B cell (primary cell): ENCODE measurements at regions not wholly inside any gene's neighbourhood (a gene's known extent, or its start where the extent isn't known, plus 50 kb on each side); places are given as distances from the start of the nearest gene placed in this dataset.

Experiments used
- ATAC-seq: fragments of 200-7000 bp; cut with Tn5 transposase; one replicate; pipeline ENCODE4 v1.10.0; 2021; ENCODE audit warnings: low read depth, mild to moderate bottlenecking, moderate number of reproducible peaks, moderate library complexity
- CTCF ChIA-PET: fragments of 350-600 bp; sonication (Branson Sonifier 250); formaldehyde crosslinking; loops from one replicate; lab custom pipeline; 2021; ENCODE audit warnings: antibody characterized with exemption, inconsistent platforms; lab: Charles Lee
- POLR2A ChIA-PET: fragments of 350-600 bp; sonication (Branson Sonifier 250); formaldehyde crosslinking; loops from one replicate; lab custom pipeline; 2021; ENCODE audit warnings: antibody characterized with exemption; lab: Charles Lee
- DNase-seq: peaks from one replicate; pipeline ENCODE4 v3.0.0; 2013
- H2AFZ ChIP-seq: 2 replicates; pipeline ENCODE4 v1.6.1; 2012; ENCODE audit warnings: mild to moderate bottlenecking, low read depth, low read length; ENCODE audit not compliant: insufficient read depth, poor library complexity, severe bottlenecking
- H3K27ac ChIP-seq, 2 donors: 1 replicate in 1 of 2; 2 replicates in 1 of 2; pipeline ENCODE4 v1.5.1; 2012 to 2013; ENCODE audit warnings: low read length in 2 of 2, mild to moderate bottlenecking in 2 of 2, moderate library complexity in 1 of 2
- H3K27me3 ChIP-seq, 4 experiments: fragments of 200-600 bp in 1 of 4; sonication (generic) in 1 of 4; replicated peaks in 1 of 4; 1 replicate in 2 of 4; 2 replicates in 2 of 4; pipeline versions ENCODE4 v1.6.1 to v1.7.0; 2013 to 2016; ENCODE audit warnings: low read length in 3 of 4, mild to moderate bottlenecking in 2 of 4, mixed read lengths in 1 of 4, moderate library complexity in 1 of 4; ENCODE audit not compliant: insufficient read depth in 4 of 4, control insufficient read depth in 3 of 4; ENCODE audit errors: control extremely low read depth in 1 of 4
- H3K36me3 ChIP-seq, 2 experiments: replicated peaks in 1 of 2; 1 replicate in 1 of 2; 2 replicates in 1 of 2; pipeline versions ENCODE4 v1.6.1 to v1.7.1; 2013; ENCODE audit warnings: low read length in 1 of 2; ENCODE audit not compliant: insufficient read depth in 2 of 2, control insufficient read depth in 1 of 2; ENCODE audit errors: control extremely low read depth in 1 of 2, extremely low read depth in 1 of 2
- H3K4me1 ChIP-seq, 2 donors: fragments of 200-600 bp in 1 of 2; sonication (generic) in 1 of 2; 1 replicate in 1 of 2; 2 replicates in 1 of 2; pipeline versions ENCODE4 v1.5.1 to v1.6.1; 2013 to 2017; ENCODE audit warnings: low read length in 2 of 2; ENCODE audit not compliant: control insufficient read depth in 2 of 2, insufficient read depth in 2 of 2
- H3K4me2 ChIP-seq: replicated peaks from 2 replicates; pipeline ENCODE3; 2012; ENCODE audit warnings: mild to moderate bottlenecking, low read depth, low read length; ENCODE audit not compliant: poor library complexity, severe bottlenecking
- H3K4me3 ChIP-seq, 5 experiments: fragments of 200-600 bp in 1 of 5; sonication (generic) in 1 of 5; 1 replicate in 3 of 5; 2 replicates in 2 of 5; pipeline versions ENCODE4 v1.5.1 to v1.7.0; 2011 to 2016; ENCODE audit warnings: low read length in 4 of 5, mild to moderate bottlenecking in 4 of 5, low read depth in 2 of 5, control low read depth in 1 of 5, moderate library complexity in 1 of 5; ENCODE audit not compliant: insufficient read depth in 1 of 5; ENCODE audit errors: control extremely low read depth in 1 of 5, extremely low read depth in 1 of 5
- H3K79me2 ChIP-seq: fragments of 200-600 bp; sonication (generic); one replicate; pipeline ENCODE4 v1.6.0; 2016; ENCODE audit warnings: low read length; ENCODE audit not compliant: control insufficient read depth, insufficient read depth
- H3K9ac ChIP-seq: fragments of 200-600 bp; sonication (generic); 2 replicates; pipeline ENCODE4 v1.6.1; 2017; ENCODE audit warnings: mild to moderate bottlenecking, low read length, moderate library complexity
- H3K9me3 ChIP-seq, 3 donors: one replicate each; pipeline versions ENCODE4 v1.6.1 to v1.7.1; 2013; ENCODE audit warnings: low read length in 2 of 3; ENCODE audit not compliant: control insufficient read depth in 2 of 3, insufficient read depth in 1 of 3; ENCODE audit errors: control extremely low read depth in 1 of 3
- H4K20me1 ChIP-seq: 2 replicates; pipeline ENCODE4 v1.6.0; 2012; ENCODE audit warnings: mild to moderate bottlenecking, low read length; ENCODE audit not compliant: insufficient read depth, control insufficient read depth, poor library complexity, severe bottlenecking
- H3K27ac Mint-ChIP-seq: one replicate; pipeline ENCODE4 v1.8.0; 2021; ENCODE audit warnings: mixed read lengths
- H3K27me3 Mint-ChIP-seq: one replicate; pipeline ENCODE4 v1.8.0; 2021; ENCODE audit warnings: mixed read lengths
- H3K4me1 Mint-ChIP-seq: one replicate; pipeline ENCODE4 v1.8.0; 2021; ENCODE audit warnings: mixed read lengths
- H3K4me3 Mint-ChIP-seq: one replicate; pipeline ENCODE4 v1.8.0; 2021; ENCODE audit warnings: mixed read lengths
- H3K9me3 Mint-ChIP-seq: one replicate; pipeline ENCODE4 v1.8.0; 2022; ENCODE audit warnings: mixed read lengths; ENCODE audit not compliant: insufficient read depth
- CTCF ChIP-seq: fragments of 200-600 bp; IDR thresholded peaks from one replicate; pipeline ENCODE4 v1.8.0; 2022; ENCODE audit warnings: antibody characterized with exemption, mild to moderate bottlenecking
- EZH2 ChIP-seq: IDR thresholded peaks from 2 replicates; pipeline ENCODE4 v1.6.1; 2012; ENCODE audit warnings: borderline replicate concordance, low read depth, mild to moderate bottlenecking, moderate library complexity, low read length; ENCODE audit not compliant: insufficient read depth, poor library complexity, severe bottlenecking
- whole genome bisulfite sequencing: methylation state at CpG from one replicate; pipeline ENCODE4 v1.1.5; 2013; ENCODE audit warnings: missing lambda C conversion rate; ENCODE audit not compliant: insufficient coverage; 5-methylcytosine and 5-hydroxymethylcytosine counted together
- intact Hi-C: fragments of 100-400 bp; cut with micrococcal nuclease; formaldehyde crosslinking; loops from one replicate; pipeline ENCODE4 v1.10.0; 2022

GRCh38 chr13:76338003-76338402 is 548.2 kb downstream of the KCTD12 start:
- Histone ChIP-seq H3K36me3 (no peaks in the 10 kb centered on the region), H3K27me3 (no peaks in the 10 kb centered on the region), H3K9me3 (peaks cover 0 to 6% (median 1%) of the 10 kb centered on the region in 3 donors), H3K4me3 (no peak overlapping the region), H3K9ac (no peak overlapping the region), H3K79me2 (no peaks in the 10 kb centered on the region), H3K4me2 (no peak overlapping the region), H2AFZ (no peak overlapping the region), H4K20me1 (no peaks in the 10 kb centered on the region), H3K27ac (no peak overlapping the region), H3K4me1 (no peaks in the 10 kb centered on the region)
- H3K4me1 Mint-ChIP-seq: no peaks in the 10 kb centered on the region
- ChIA-PET POLR2A (no interaction called here), CTCF (no interaction called here)
- DNase-seq (no peak), ATAC-seq (no peak)
- no CpG with 5 or more reads among the region's 2 CpGs for WGBS
- H3K27ac Mint-ChIP-seq: no peak overlapping the region
- TF ChIP-seq CTCF (no peak), EZH2 (no peak)
- no peak overlapping the region for H3K4me3 Mint-ChIP-seq
- intact Hi-C loops: no loop called here
- H3K27me3 Mint-ChIP-seq: no peaks in the 10 kb centered on the region
- H3K9me3 Mint-ChIP-seq: peaks cover 3% of the 10 kb centered on the region

DNA sequence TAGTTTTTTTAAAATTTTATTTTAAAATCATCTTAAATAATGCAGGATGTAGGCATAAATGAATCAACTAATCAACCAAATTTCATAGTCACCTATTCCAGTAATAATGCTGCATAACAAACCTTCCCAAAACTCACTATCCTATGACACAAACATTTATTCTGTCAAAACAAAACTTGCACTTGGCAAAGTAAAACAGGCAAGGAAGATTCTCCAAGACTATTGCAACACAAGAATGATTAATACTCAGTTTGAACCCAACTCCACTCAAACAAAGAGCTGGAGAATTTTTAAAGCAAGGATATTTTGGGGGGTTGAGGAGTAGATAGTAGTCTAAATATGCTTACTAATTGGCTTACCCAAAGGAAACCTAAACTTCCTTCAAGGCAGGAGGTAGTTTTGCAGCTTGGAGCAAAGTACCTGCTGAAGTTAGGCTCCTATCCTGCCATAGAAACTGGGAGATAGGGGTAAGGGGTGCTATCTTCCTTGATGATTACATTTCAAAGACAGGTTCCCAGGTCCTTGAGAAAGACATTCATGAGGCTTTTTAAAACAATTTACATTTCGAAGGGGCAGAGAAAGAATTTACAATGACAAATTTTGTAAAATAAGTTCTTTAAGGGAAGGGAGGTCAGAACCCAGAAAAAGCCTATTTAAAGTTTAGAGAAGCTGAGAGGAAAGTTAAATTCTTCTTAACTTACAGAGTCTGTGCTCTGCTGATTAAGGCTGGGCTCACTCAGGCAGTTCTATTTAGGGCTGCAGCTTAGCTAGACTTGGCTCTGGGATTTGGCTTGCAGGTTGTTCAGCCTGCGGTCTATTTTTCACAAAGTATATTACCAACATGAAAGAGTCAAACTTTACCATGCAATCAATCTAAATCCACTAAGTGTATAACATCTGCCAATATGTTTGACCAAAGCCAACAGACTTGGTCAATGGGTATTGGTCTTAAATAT is 549.0 kb downstream of the KCTD12 start:
- H3K4me3 Mint-ChIP-seq: no peak overlapping the region
- Histone ChIP-seq H3K9me3 (peaks cover 0 to 1% (median under 1%) of the 10 kb centered on the region in 3 donors), H3K36me3 (no peaks in the 10 kb centered on the region), H3K4me2 (no peak overlapping the region), H3K27ac (no peak overlapping the region), H3K9ac (no peak overlapping the region), H3K27me3 (no peaks in the 10 kb centered on the region), H3K79me2 (no peaks in the 10 kb centered on the region), H3K4me1 (no peaks in the 10 kb centered on the region), H2AFZ (no peak overlapping the region), H3K4me3 (no peak overlapping the region), H4K20me1 (no peaks in the 10 kb centered on the region)
- no CpG with 5 or more reads among the region's 2 CpGs for WGBS
- no peaks in the 10 kb centered on the region for H3K4me1 Mint-ChIP-seq
- TF ChIP-seq EZH2: no peak
- no peak for TF ChIP-seq CTCF
- POLR2A ChIA-PET: no interaction called here
- intact Hi-C loops: no loop called here
- no peak overlapping the region for H3K27ac Mint-ChIP-seq
- H3K27me3 Mint-ChIP-seq: no peaks in the 10 kb centered on the region
- no peak for ATAC-seq
- DNase-seq: no peak
- peaks cover 2% of the 10 kb centered on the region for H3K9me3 Mint-ChIP-seq
- CTCF ChIA-PET: interaction anchor here (0.6 kb wide), 1 partner anchor 571 kb away, joined by 3 read pairs; no protein-coding TSS in a partner anchor
